ENCODE measurements at regions not wholly inside any gene's neighbourhood (a gene's known extent, or its start where the extent isn't known, plus 50 kb on each side); places are given as distances from the start of the nearest gene placed in this dataset.

GRCh38 chr21:41559658-41560631 is 52.0 kb upstream of the TMPRSS2 start:
- intact Hi-C loops (cut with micrococcal nuclease), result no loop called here
- Histone ChIP-seq H4K20me1 (ENCODE audit: control insufficient read depth, insufficient read depth, low read length, poor library complexity, severe bottlenecking) (no peaks in the 10 kb centered on the region), H3K27me3 (replicated peaks in 1 of 4; ENCODE audit: control extremely low read depth in 1 of 4, control insufficient read depth in 3 of 4, insufficient read depth in 4 of 4, low read length in 3 of 4) (peaks cover 0 to 15% (median 2%) of the 10 kb centered on the region in 4 experiments), H3K9me3 (ENCODE audit: control extremely low read depth in 1 of 3, control insufficient read depth in 2 of 3, insufficient read depth in 1 of 3, low read length in 2 of 3) (no peaks in the 10 kb centered on the region), H3K4me3 (ENCODE audit: control extremely low read depth in 1 of 5, extremely low read depth in 1 of 5, insufficient read depth in 1 of 5, low read depth in 2 of 5, low read length in 4 of 5) (no peak overlapping the region), H3K9ac (ENCODE audit: low read length) (no peak overlapping the region), H3K4me1 (ENCODE audit: control insufficient read depth in 2 of 2, insufficient read depth in 2 of 2, low read length in 2 of 2) (no peaks in the 10 kb centered on the region), H3K79me2 (ENCODE audit: control insufficient read depth, insufficient read depth, low read length) (no peaks in the 10 kb centered on the region), H3K27ac (ENCODE audit: low read length in 2 of 2) (no peak overlapping the region), H2AFZ (ENCODE audit: insufficient read depth, low read depth, low read length, poor library complexity, severe bottlenecking) (no peak overlapping the region), H3K36me3 (replicated peaks in 1 of 2; ENCODE audit: control extremely low read depth in 1 of 2, control insufficient read depth in 1 of 2, extremely low read depth in 1 of 2, insufficient read depth in 2 of 2, low read length in 1 of 2) (no peaks in the 10 kb centered on the region), H3K4me2 (replicated peaks; ENCODE audit: low read depth, low read length, poor library complexity, severe bottlenecking) (no peak overlapping the region)
- WGBS (ENCODE audit: insufficient coverage), result 59% methylated on average over 6 of the region's 15 CpGs
- Mint-ChIP-seq H3K27ac (no peak overlapping the region), H3K4me3 (no peak overlapping the region), H3K27me3 (peaks cover 41% of the 10 kb centered on the region), H3K4me1 (peaks cover under 1% of the 10 kb centered on the region), H3K9me3 (ENCODE audit: insufficient read depth) (no peaks in the 10 kb centered on the region)
- DNase-seq (no peak), ATAC-seq (ENCODE audit: low read depth) (no peak)
- ChIA-PET CTCF (no interaction called here), POLR2A (no interaction called here)
- TF ChIP-seq CTCF (IDR thresholded peaks at IDR 0.05) (no peak), EZH2 (IDR thresholded peaks at IDR 0.05; ENCODE audit: borderline replicate concordance, insufficient read depth, low read depth, low read length, poor library complexity, severe bottlenecking) (no peak)

DNA sequence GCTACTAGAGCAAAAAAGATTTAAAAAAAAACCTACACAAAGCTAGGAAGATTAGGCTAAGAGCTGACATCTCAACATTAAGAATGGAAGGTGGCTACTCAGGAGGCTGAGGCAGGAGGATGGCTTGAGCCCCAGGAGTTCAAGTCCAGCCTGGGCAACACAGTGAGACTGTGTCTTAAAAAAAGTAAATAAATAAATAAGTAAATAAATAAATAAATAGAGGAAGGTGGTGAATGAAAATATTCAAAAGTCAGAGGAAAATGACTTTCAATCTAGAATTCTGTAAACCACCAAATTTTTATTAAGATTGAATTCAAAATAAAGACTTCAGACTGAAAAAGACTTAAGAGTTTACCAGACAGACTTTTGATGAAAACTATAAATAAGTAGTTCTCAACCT is 50.9 kb upstream of the TMPRSS2 start:
- H3K27ac ChIP-seq (ENCODE audit: low read length in 2 of 2), result no peak overlapping the region
- H3K4me2 ChIP-seq (replicated peaks; ENCODE audit: low read depth, low read length, poor library complexity, severe bottlenecking), result no peak overlapping the region
- DNase-seq (no peak), ATAC-seq (ENCODE audit: low read depth) (no peak)
- H2AFZ ChIP-seq (ENCODE audit: insufficient read depth, low read depth, low read length, poor library complexity, severe bottlenecking), result no peak overlapping the region
- no peak overlapping the region for H3K27ac Mint-ChIP-seq
- H3K4me1 ChIP-seq (ENCODE audit: control insufficient read depth in 2 of 2, insufficient read depth in 2 of 2, low read length in 2 of 2), result no peaks in the 10 kb centered on the region
- H3K27me3 Mint-ChIP-seq, result peaks cover 43% of the 10 kb centered on the region
- no peaks in the 10 kb centered on the region for H3K79me2 ChIP-seq (ENCODE audit: control insufficient read depth, insufficient read depth, low read length)
- CTCF ChIA-PET, result no interaction called here
- peaks cover 0 to 15% (median 2%) of the 10 kb centered on the region in 4 experiments for H3K27me3 ChIP-seq (replicated peaks in 1 of 4; ENCODE audit: control extremely low read depth in 1 of 4, control insufficient read depth in 3 of 4, insufficient read depth in 4 of 4, low read length in 3 of 4)
- no peak for TF ChIP-seq CTCF (IDR thresholded peaks at IDR 0.05)
- TF ChIP-seq EZH2 (IDR thresholded peaks at IDR 0.05; ENCODE audit: borderline replicate concordance, insufficient read depth, low read depth, low read length, poor library complexity, severe bottlenecking), result no peak
- no peaks in the 10 kb centered on the region for H3K36me3 ChIP-seq (replicated peaks in 1 of 2; ENCODE audit: control extremely low read depth in 1 of 2, control insufficient read depth in 1 of 2, extremely low read depth in 1 of 2, insufficient read depth in 2 of 2, low read length in 1 of 2)
- H3K4me3 Mint-ChIP-seq, result no peak overlapping the region
- intact Hi-C loops (cut with micrococcal nuclease), result no loop called here
- POLR2A ChIA-PET, result no interaction called here
- no peaks in the 10 kb centered on the region for H3K9me3 ChIP-seq (ENCODE audit: control extremely low read depth in 1 of 3, control insufficient read depth in 2 of 3, insufficient read depth in 1 of 3, low read length in 2 of 3)
- H3K4me3 ChIP-seq (ENCODE audit: control extremely low read depth in 1 of 5, extremely low read depth in 1 of 5, insufficient read depth in 1 of 5, low read depth in 2 of 5, low read length in 4 of 5), result no peak overlapping the region
- no peaks in the 10 kb centered on the region for H3K9me3 Mint-ChIP-seq (ENCODE audit: insufficient read depth)
- H3K4me1 Mint-ChIP-seq, result no peaks in the 10 kb centered on the region
- no peaks in the 10 kb centered on the region for H4K20me1 ChIP-seq (ENCODE audit: control insufficient read depth, insufficient read depth, low read length, poor library complexity, severe bottlenecking)
- H3K9ac ChIP-seq (ENCODE audit: low read length), result no peak overlapping the region
